ENCODE measurements at regions not wholly inside any gene's neighbourhood (a gene's known extent, or its start where the extent isn't known, plus 50 kb on each side); places are given as distances from the start of the nearest gene placed in this dataset.

- no peak for DNase-seq (ENCODE audit: low spot score)
Measured at GRCh38 chr2:217302856-217303255, 443.0 kb upstream of the TNP1 start.

GRCh38 chr2:217301142-217301925 lies 441.5 kb upstream of the TNP1 start:
- DNase-seq (ENCODE audit: low spot score), result no peak

- no peak for DNase-seq (ENCODE audit: low spot score)
Measured at GRCh38 chr2:217299590-217299989, 439.7 kb upstream of the TNP1 start.

- DNase-seq (ENCODE audit: low spot score), result no peak
Measured at GRCh38 chr2:217297096-217297495, 437.2 kb upstream of the TNP1 start.

GRCh38 chr2:217294818-217295217 lies 435.0 kb upstream of the TNP1 start:
- DNase-seq (ENCODE audit: low spot score), result no peak

- DNase-seq (ENCODE audit: low spot score), result no peak
Measured at GRCh38 chr2:217294211-217294610, 434.3 kb upstream of the TNP1 start.

- peak; percentile 16 for DNase-seq (ENCODE audit: low spot score)
Measured at GRCh38 chr2:217293607-217294006, 433.7 kb upstream of the TNP1 start.

- no peak for DNase-seq (ENCODE audit: low spot score)
Measured at GRCh38 chr2:217293046-217293445, 433.2 kb upstream of the TNP1 start.

- DNase-seq (ENCODE audit: low spot score), result no peak
Measured at GRCh38 chr2:217291259-217291658, 431.4 kb upstream of the TNP1 start.

GRCh38 chr2:217290467-217290866 lies 430.6 kb upstream of the TNP1 start:
- DNase-seq (ENCODE audit: low spot score), result no peak

GRCh38 chr2:217289907-217290280 lies 430.0 kb upstream of the TNP1 start:
- peak; percentile 43 for DNase-seq (ENCODE audit: low spot score)

GRCh38 chr2:217289177-217289906 lies 429.5 kb upstream of the TNP1 start:
- DNase-seq (ENCODE audit: low spot score), result no peak

- no peak for DNase-seq (ENCODE audit: low spot score)
Measured at GRCh38 chr2:217288472-217289063, 428.7 kb upstream of the TNP1 start.

- peak; percentile 70 for DNase-seq (ENCODE audit: low spot score)
Measured at GRCh38 chr2:217286833-217287232, 427.0 kb upstream of the TNP1 start.

GRCh38 chr2:217285926-217286325 lies 426.1 kb upstream of the TNP1 start:
- DNase-seq (ENCODE audit: low spot score), result no peak

- no peak for DNase-seq (ENCODE audit: low spot score)
Measured at GRCh38 chr2:217283460-217283859, 423.6 kb upstream of the TNP1 start.

- peak; percentile 29 for DNase-seq (ENCODE audit: low spot score)
Measured at GRCh38 chr2:217282531-217282930, 422.7 kb upstream of the TNP1 start.

GRCh38 chr2:217279556-217279955 lies 419.7 kb upstream of the TNP1 start:
- DNase-seq (ENCODE audit: low spot score), result peak; percentile 82

GRCh38 chr2:217279140-217279539 lies 419.3 kb upstream of the TNP1 start:
- peak; percentile 16 for DNase-seq (ENCODE audit: low spot score)

- peak; percentile 83 for DNase-seq (ENCODE audit: low spot score)
Measured at GRCh38 chr2:217277646-217278398, 418.0 kb upstream of the TNP1 start.

GRCh38 chr2:217276433-217276832 lies 416.6 kb upstream of the TNP1 start:
- no peak for DNase-seq (ENCODE audit: low spot score)

GRCh38 chr2:217275091-217275490 lies 415.2 kb upstream of the TNP1 start:
- no peak for DNase-seq (ENCODE audit: low spot score)

Measured in AG20443 (cell line).